Effector CD8-positive, alpha-beta T cell (primary cell): ENCODE measurements at regions not wholly inside any gene's neighbourhood (a gene's known extent, or its start where the extent isn't known, plus 50 kb on each side); places are given as distances from the start of the nearest gene placed in this dataset.
"Not testable (repeated sequence)": the region's sequence is repeated elsewhere in the genome, so short reads cannot be mapped to it uniquely, and the experiment has no call there.

ENCODE experiments used
- DNase-seq: peaks from one replicate; lab custom pipeline; 2025; lab: John Stamatoyannopoulos, UW

DNA sequence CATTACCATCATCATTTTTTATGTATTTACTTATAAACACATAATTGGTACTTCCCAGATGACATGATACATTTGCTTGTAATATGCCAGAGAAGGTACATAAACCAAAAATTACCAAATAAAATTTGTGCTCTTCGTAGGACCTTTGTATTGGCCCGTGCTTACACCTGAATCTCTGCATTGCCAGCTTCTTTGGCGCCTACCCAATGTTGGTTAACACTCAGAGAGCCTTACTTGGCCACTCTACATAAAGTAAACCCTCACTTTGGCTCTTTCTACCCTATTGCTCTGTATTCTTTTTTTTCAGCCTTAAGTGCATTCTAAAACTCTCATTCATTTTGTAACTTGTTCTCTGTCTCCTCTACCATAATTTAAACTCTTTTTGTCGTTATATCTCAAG, 148.1 kb upstream of the ZNF608 start:
- no peak for DNase-seq

GRCh38 chr5:124895236-124895635, 148.8 kb upstream of the ZNF608 start:
- no peak for DNase-seq

DNA sequence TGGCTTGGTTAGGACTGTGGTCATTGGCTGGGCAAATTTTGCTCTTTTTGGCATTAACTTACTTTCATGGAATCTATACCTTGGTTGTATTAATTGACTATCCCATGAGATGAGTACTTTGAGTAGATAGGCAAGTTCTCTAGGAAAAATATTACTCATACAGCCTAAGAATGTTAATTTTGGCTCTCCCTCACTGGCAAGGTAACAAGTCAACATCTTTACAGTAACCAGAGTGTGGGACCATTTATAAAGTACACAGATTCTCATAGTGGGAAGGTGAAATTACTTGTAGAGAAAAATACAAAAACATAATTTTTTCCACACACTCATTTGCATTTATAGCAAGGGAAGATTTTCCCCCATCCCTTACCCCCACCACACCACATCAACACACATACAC, 154.6 kb upstream of the ZNF608 start:
- DNase-seq: no peak

DNA sequence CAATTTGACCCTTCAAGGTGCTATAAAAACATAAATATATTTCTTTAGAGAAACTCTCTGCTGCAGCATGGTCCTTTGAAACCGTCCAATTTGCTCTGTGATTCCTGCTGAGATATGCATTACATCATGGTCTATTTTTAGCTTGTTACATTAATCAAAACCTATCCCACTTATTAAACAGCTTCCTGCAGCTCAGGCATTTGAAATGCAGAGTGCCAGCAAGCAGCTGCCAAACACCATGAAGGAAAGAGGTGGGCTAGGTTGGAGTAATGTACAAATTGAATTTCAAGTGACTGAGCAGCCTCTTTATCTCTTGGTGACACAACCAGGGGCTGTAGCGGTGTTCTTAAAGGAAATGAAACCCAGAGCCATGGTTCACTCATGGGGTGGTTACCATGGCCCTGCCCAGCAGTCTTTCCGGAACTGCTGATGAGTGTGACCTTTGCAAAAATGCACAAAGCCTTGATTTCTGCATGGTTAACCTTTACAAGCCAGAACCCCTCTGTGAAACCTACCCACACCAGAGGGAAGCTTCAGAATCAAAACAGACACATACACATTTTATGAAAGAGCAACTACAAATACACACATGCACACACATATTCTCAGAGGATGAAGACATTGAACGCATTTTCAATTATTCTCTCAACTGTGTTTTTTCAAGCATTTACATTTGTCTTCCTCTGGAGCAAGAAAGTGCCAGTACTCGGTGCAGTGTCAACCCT, 155.8 kb upstream of the ZNF608 start:
- DNase-seq: no peak

DNA sequence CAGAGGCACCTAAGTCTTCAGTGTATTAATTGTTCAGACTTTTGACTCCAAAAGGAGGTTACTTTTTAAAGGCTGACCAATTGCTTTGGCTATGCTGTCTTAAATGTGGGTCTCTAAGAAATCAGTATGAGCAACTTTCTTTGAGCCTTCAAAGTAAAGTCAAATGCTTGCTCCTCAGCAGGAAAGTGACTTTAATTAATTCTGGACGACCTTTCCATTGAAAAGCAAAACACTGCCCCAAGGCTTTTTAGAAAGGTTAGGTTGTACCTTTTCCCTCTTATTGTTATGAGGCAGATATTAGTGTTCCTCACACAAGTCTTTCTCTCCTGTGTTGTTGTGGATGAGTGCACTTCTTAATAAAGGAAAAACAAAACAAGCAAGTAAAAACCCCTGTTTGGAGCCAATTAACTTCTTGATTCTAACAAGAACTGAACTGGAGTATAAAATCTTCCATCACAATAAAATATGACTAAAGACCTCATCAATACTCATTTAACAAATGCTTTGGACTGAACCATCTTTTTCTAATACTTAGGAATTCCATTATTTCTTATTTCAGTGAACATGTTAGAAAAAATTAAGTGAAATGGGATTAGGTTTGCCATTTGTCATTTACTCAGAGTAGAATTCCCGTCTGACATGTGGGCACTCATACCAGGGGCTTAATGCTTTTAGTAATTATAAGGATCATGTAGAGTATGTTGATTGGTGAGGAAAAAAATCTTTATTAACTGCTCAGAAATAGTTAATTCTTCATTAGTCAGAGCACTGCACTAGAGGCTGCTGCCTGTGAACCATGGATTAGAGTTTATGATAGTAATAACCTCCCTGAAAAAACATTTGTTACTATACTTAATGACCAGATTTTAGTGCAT, 159.1 kb upstream of the ZNF608 start:
- no peak for DNase-seq

DNA sequence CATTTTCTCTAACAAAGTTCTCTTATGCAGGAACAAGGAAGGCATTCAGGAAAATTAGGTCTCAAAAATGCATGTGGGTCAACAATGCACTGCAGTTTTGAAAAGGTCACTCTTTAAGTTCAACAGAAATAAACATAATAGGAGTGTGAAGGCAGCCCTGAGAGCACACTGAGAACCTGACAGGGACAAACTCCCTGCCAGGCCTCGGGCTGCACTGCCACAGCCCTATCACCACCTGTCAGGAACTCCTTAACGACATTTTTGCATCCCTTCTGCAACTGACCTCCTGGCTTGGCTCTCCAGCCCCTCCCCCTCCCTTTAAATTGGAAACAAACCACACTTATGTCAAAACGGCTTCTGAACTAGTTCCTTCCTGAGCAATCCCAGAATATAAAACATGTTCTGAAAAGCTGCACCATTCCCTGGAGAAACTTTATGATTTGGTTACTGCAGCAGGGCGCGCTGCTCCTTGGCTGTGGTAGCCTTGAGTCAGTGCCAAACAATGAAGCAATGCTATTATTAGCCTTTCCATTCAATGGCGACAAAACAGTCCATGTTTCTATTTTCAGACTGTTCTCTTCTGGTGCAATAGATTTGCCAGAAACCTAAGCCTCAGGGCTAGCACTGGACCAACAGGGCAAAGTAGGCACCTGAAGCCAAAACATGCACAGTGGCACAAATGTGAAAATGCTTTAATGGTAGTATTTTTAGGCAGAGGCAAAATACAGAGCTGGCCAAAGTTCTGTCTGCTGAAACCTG, 160.1 kb upstream of the ZNF608 start:
- no peak for DNase-seq

DNA sequence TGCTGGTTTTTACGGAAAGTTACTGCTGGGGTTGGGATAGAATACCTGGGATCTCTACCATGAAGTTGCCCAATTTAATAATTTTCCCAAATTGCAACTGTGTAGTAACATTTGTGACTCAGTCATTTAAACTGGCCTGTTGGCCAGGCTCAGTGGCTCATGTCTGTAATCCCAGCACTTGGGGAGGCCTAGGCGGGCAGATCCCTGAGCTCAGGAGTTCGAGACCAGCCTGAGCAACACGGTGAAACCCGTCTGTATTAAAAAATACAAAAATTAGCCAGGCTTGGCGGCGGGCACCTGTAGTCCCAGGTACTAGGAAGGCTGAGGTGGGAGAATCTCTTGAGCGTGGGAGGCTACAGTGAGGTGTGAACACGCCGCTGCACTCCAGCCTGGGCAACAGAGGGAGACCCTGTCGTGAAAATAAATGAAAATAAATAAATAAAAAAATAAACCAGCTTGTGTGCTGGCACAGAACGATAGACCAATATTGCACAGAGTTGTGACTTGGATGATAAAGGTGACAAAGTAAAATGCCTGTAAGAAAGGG, 160.7 kb upstream of the ZNF608 start:
- DNase-seq: no peak

DNA sequence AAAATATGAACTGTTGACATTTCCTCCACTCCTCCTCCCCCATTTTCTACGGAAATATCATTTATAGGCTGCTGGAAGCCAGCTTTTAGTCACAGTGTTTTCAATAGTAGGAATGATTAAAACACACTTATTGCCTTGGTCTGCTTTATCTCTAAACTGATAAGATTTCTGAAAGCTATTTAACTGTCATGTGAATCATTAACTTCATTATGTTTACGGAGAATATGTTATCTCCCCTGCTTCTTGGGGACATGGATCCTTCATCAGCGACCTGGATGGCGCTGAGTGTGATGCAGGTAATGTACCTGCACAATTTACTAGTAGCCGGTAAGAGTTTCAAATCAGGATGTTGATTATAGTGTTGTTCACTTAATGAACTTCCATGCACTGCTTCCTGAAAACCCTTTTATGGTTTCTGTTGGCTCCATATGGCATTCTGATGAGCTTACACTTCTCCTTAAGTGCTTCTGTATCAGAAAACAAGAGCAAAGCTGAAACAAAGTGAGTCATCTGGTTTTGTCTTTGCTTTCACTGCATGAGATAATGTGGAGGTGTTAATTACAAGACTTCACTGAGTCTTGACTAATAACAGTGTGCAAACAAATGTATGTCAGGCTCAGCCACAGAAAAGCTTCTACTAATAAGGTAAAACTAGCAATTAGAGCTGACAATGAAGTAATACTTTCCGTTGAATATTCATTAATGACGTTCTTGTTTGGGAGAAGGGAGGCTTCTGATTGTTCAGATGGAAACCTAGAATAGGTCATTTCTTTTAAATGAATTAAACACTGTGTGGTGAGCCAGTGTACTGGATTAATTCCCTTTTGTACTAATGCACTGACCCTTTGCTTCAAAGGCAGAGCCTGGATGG, 162.4 kb upstream of the ZNF608 start:
- no peak for DNase-seq

DNA sequence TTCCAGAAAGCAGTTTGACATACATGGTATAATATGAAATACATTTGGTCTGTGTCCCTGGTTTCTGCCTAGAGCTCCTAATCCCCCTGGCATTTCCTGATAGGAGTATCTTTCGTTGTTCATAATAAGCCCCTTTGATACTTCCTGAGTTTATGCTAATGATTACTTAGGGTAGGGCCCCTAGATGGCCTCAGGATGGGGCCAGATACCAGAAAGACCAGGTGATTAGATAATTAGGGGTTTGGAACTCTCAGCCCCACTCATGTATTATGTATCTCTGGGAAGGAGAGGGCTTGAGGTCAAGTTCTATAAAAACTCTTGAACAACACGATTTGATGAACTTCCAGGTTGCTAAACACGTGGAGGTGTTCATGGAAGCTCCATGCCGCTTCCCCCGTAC, 163.3 kb upstream of the ZNF608 start:
- no peak for DNase-seq

- DNase-seq: no peak
These were observed 164.0 kb upstream of the ZNF608 start for GRCh38 chr5:124910354-124911016.

GRCh38 chr5:124912638-124913328, 166.3 kb upstream of the ZNF608 start:
- no peak for DNase-seq

DNA sequence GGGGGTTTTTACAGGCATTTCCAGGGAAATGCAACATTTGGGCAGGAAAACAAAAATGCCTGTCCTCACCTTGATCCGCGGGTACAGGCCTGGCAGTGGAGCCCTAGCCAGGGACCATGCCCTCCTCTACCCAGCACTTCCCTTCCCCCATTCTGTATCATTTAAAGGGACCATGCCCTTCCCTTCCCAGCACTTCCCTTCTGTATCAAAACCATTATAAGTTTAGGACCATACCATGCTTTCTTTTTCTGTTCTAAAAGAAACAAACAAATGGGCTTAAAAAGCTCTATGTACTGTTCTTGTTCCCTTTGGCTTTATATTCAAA, 166.9 kb upstream of the ZNF608 start:
- no peak for DNase-seq

DNA sequence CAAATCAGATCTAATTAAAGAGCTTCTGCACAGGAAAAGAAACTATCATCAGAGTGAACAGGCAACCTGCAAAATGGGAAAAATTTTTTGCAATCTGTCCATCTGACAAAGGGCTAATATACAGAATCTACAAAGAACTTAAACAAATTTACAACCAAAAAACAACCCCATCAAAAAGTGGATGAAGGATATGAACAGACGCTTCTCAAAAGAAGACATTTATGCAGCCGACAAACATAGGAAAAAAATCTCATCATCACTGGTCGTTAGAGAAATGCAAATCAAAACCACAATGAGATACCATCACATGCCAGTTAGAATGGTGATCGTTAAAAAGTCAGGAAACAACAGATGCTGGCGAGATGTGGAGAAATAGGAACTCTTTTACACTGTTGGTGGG, 169.9 kb upstream of the ZNF608 start:
- DNase-seq: not testable (repeated sequence)

DNA sequence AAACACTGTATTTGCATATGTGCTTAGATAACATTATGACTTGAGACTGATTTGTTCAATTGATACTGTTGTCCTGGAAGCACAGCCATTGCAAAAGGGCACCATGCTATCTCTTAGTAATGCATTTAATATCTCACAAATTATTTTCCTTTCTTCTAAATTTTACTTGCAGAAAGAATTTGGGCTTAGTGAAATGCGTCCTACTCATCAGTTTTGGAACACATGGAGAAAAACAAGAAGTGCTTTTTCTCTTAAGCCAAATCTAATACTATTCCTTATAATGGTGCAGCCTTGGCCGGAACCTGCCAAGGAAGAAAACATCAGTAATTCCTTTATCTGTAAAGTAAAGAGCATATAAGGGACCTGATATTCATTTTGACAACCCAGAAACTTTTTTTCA, 172.2 kb upstream of the ZNF608 start:
- no peak for DNase-seq

GRCh38 chr5:124919076-124919475, 172.6 kb upstream of the ZNF608 start:
- no peak for DNase-seq

DNA sequence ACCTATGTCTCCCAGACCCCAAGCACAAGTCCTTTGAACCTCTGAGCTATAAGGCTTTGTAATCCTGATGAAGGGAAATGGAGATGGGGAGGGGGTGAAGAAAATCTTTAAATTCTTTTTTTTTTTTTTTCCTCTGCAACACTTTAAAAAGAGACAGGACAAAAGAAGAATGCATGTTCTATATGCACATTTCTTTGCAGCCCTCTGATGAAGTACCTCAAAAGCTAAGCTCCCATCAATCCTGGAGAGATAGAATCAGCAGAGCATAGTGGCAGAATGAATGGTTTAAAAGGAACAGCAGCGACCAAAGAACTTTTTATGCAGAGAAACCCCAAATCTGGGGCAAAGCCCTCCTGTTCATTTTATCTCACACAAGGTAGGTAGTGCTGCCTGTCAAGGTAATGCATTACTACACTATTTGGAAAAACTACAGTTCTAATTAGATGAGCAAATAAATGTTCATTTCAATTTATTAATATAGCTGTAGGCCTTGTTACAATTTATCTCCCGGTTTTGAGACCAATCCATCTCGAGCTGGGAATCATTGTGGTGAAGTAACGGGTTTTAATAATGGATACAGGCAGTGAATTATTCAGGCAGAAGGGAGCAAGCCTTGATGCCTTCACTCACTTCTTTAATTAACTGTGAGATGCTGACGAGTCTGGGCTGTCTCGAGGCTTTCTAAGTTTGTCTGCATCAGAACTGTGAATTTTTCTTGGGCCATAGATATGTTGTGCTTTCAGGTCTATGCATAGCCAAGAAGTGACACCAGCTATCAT, 173.5 kb upstream of the ZNF608 start:
- DNase-seq: no peak

- no peak for DNase-seq
These were observed 174.6 kb upstream of the ZNF608 start for GRCh38 chr5:124920909-124921666.

DNA sequence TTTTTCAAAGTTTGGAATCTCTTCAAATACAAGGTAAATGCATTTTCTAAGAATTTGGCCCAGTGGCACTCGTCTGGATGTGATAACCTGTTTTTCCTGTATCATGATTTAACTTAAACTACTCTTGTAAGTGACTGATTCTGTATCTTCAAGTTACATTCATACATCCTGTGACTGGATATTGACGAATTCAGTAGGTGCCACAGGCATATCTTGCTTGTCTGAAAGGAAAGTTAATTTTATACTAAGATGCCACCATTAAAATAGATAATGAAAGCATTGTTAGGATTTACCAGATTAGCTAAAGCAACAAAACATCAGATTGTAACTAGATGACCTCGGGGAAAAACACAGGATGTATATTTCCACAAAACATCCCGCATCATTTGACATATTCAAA, 175.3 kb upstream of the ZNF608 start:
- DNase-seq: no peak
